GM12865 (cell line): ENCODE measurements at regions not wholly inside any gene's neighbourhood (a gene's known extent, or its start where the extent isn't known, plus 50 kb on each side); places are given as distances from the start of the nearest gene placed in this dataset.
"Not testable (repeated sequence)": the region's sequence is repeated elsewhere in the genome, so short reads cannot be mapped to it uniquely, and the experiment has no call there.

ENCODE experiments used
- DNase-seq: peaks from one replicate; pipeline ENCODE4 v3.0.0; 2010; ENCODE audit warnings: low read depth
- H3K4me3 ChIP-seq: 2 replicates; pipeline ENCODE4 v1.5.1; 2011; ENCODE audit warnings: mild to moderate bottlenecking, low read depth, low read length, control low read depth
- CTCF ChIP-seq: IDR thresholded peaks from 2 replicates; pipeline ENCODE4 v1.5.1; 2011; ENCODE audit warnings: low read length, control low read depth, low read depth, inconsistent platforms; ENCODE audit not compliant: insufficient read depth; ENCODE audit errors: missing control alignments

- TF ChIP-seq CTCF: no peak
- no peak overlapping the region for H3K4me3 ChIP-seq
- DNase-seq: no peak
These were observed 888.4 kb upstream of the EPHA5 start for GRCh38 chr4:66558651-66559050.

- H3K4me3 ChIP-seq: no peak overlapping the region
- DNase-seq: no peak
- TF ChIP-seq CTCF: no peak
These were observed 886.5 kb upstream of the EPHA5 start for GRCh38 chr4:66556651-66557278.

- no peak for DNase-seq
- TF ChIP-seq CTCF: no peak
- no peak overlapping the region for H3K4me3 ChIP-seq
These were observed 885.0 kb upstream of the EPHA5 start for GRCh38 chr4:66555301-66555700.

GRCh38 chr4:66554826-66555225, 884.5 kb upstream of the EPHA5 start:
- H3K4me3 ChIP-seq: no peak overlapping the region
- no peak for TF ChIP-seq CTCF
- no peak for DNase-seq

- DNase-seq: not testable (repeated sequence)
These were observed 875.0 kb upstream of the EPHA5 start for GRCh38 chr4:66545301-66545700.

GRCh38 chr4:66544281-66544680, 874.0 kb upstream of the EPHA5 start:
- no peak for TF ChIP-seq CTCF
- DNase-seq: no peak
- H3K4me3 ChIP-seq: no peak overlapping the region

More at GRCh38 chr4:66545301-66545700, 875.0 kb upstream of the EPHA5 start:
- H3K4me3 ChIP-seq: not testable (repeated sequence)

GRCh38 chr4:66539745-66540144, 869.5 kb upstream of the EPHA5 start:
- no peak for TF ChIP-seq CTCF
- H3K4me3 ChIP-seq: no peak overlapping the region
- DNase-seq: no peak
